Smooth muscle cell (in vitro differentiated cells): ENCODE measurements at regions not wholly inside any gene's neighbourhood (a gene's known extent, or its start where the extent isn't known, plus 50 kb on each side); places are given as distances from the start of the nearest gene placed in this dataset. TPM values are rescaled to one million over a fixed set of nuclear protein-coding genes. Genes with fewer than 3 reads are reported as not detected.

Experiments used
- DNase-seq: peaks from one replicate; lab custom pipeline; 2025; ENCODE audit not compliant: unreplicated experiment; lab: John Stamatoyannopoulos, UW
- H2AFZ ChIP-seq: fragments of 200-600 bp; sonication (generic); 2 replicates; pipeline ENCODE4 v1.6.0; 2016; ENCODE audit warnings: antibody characterized with exemption, low read depth, mild to moderate bottlenecking
- H3F3A ChIP-seq: fragments of 200-600 bp; sonication (generic); 2 replicates; pipeline ENCODE4 v1.6.0; 2017; ENCODE audit warnings: antibody characterized with exemption, low read depth
- H3K27ac ChIP-seq: fragments of 200-600 bp; sonication (generic); 2 replicates; pipeline ENCODE4 v1.5.1; 2016; ENCODE audit warnings: low read depth, mild to moderate bottlenecking
- H3K27me3 ChIP-seq: fragments of 200-600 bp; sonication (generic); 2 replicates; pipeline ENCODE4 v1.6.1; 2016; ENCODE audit warnings: low read depth, mild to moderate bottlenecking
- H3K36me3 ChIP-seq: fragments of 200-600 bp; sonication (generic); 2 replicates; pipeline ENCODE4 v1.5.1; 2016; ENCODE audit warnings: low read depth
- H3K4me1 ChIP-seq: fragments of 200-600 bp; sonication (generic); 2 replicates; pipeline ENCODE4 v1.5.1; 2016; ENCODE audit warnings: low read depth
- H3K4me2 ChIP-seq: fragments of 200-600 bp; sonication (generic); 2 replicates; pipeline ENCODE4 v1.6.0; 2016; ENCODE audit warnings: mild to moderate bottlenecking
- H3K4me3 ChIP-seq: fragments of 200-600 bp; sonication (generic); 2 replicates; pipeline ENCODE4 v1.5.1; 2016; ENCODE audit warnings: mild to moderate bottlenecking
- H3K79me2 ChIP-seq: fragments of 200-600 bp; sonication (generic); 2 replicates; pipeline ENCODE4 v1.6.0; 2016; ENCODE audit warnings: low read depth, mild to moderate bottlenecking
- H3K9ac ChIP-seq: fragments of 200-600 bp; sonication (generic); 2 replicates; pipeline ENCODE4 v1.6.0; 2016; ENCODE audit warnings: low read depth
- H3K9me3 ChIP-seq: fragments of 200-600 bp; sonication (generic); replicated peaks from 2 replicates; pipeline ENCODE4 v1.5.1; 2016; ENCODE audit warnings: low read depth
- H4K20me1 ChIP-seq: fragments of 200-600 bp; sonication (generic); 2 replicates; pipeline ENCODE4 v1.6.0; 2016; ENCODE audit warnings: low read depth
- CTCF ChIP-seq: fragments of 200-600 bp; sonication (generic); IDR thresholded peaks from 2 replicates; pipeline ENCODE4 v1.5.1; 2017; ENCODE audit warnings: borderline replicate concordance, mild to moderate bottlenecking, antibody characterized with exemption; ENCODE audit not compliant: insufficient read depth, poor library complexity, severe bottlenecking
- WGBS: methylation state at CpG from one replicate; pipeline ENCODE4 v1.1.7; 2016; ENCODE audit warnings: low lambda C conversion rate; 5-methylcytosine and 5-hydroxymethylcytosine counted together
- small RNA-seq: library from RNA; depleted of rRNA; stranded (forward); fragments of <200 nt; gene quantifications from one replicate; pipeline ENCODE3, GENCODE V24; 2014

- H3K4me2 ChIP-seq = no peak overlapping the region
- no peak overlapping the region for H3K27ac ChIP-seq
- no peaks in the 10 kb centered on the region for H3K4me1 ChIP-seq
- no peak for DNase-seq
- no peaks in the 10 kb centered on the region for H4K20me1 ChIP-seq
- H3K36me3 ChIP-seq = no peaks in the 10 kb centered on the region
- no peak overlapping the region for H3K4me3 ChIP-seq
- no peak for TF ChIP-seq CTCF
- H3K79me2 ChIP-seq = no peaks in the 10 kb centered on the region
- H3K9ac ChIP-seq = no peak overlapping the region
- no peaks in the 10 kb centered on the region for H3F3A ChIP-seq
- no peaks in the 10 kb centered on the region for H3K9me3 ChIP-seq
- H2AFZ ChIP-seq = no peak overlapping the region
- 91% methylated on average over 1 of the region's 1 CpG for WGBS
- no peaks in the 10 kb centered on the region for H3K27me3 ChIP-seq
Observed at GRCh38 chr6:114403858-114404257, 61.0 kb upstream of the HS3ST5 start.

- Histone ChIP-seq H3K4me3 (no peak overlapping the region), H3K4me2 (no peak overlapping the region), H3K79me2 (no peaks in the 10 kb centered on the region), H3F3A (no peaks in the 10 kb centered on the region), H2AFZ (no peak overlapping the region), H3K36me3 (no peaks in the 10 kb centered on the region), H3K9me3 (no peaks in the 10 kb centered on the region), H4K20me1 (no peaks in the 10 kb centered on the region), H3K27ac (no peak overlapping the region), H3K9ac (no peak overlapping the region), H3K4me1 (no peaks in the 10 kb centered on the region), H3K27me3 (no peaks in the 10 kb centered on the region)
- DNase-seq = no peak
- 22% methylated on average over 2 of the region's 2 CpGs for WGBS
- TF ChIP-seq CTCF = no peak
Observed at GRCh38 chr6:114398481-114398880, 55.7 kb upstream of the HS3ST5 start.

Small RNAs in the stretch of these regions (small RNA-seq; reads per million reads assigned to genes)
- gene AL606845.1 (not detected), gene RNU6-475P (not detected)
